ENCODE measurements at regions not wholly inside any gene's neighbourhood (a gene's known extent, or its start where the extent isn't known, plus 50 kb on each side); places are given as distances from the start of the nearest gene placed in this dataset.

DNA sequence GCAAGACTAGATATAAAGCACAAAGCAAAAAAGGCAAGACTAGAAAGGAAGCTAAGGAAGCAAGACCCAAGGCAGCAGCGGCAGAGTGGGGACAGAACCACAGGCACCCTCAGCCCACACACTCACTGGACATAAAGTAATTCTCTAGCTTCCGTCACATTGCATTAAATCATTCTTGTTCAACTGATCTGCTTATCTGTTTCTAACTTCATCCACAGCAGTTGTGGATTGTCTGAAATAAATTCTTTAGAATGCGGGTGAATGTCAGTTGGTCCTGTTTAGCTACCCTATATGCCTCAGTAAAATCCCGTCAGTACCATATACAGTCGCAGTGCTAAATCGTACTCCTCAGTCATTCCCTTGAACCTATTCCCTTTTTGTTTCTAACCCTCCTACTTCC, 183.2 kb upstream of the SLC39A10 start (continued):
- TF ChIP-seq, protein P1, sequence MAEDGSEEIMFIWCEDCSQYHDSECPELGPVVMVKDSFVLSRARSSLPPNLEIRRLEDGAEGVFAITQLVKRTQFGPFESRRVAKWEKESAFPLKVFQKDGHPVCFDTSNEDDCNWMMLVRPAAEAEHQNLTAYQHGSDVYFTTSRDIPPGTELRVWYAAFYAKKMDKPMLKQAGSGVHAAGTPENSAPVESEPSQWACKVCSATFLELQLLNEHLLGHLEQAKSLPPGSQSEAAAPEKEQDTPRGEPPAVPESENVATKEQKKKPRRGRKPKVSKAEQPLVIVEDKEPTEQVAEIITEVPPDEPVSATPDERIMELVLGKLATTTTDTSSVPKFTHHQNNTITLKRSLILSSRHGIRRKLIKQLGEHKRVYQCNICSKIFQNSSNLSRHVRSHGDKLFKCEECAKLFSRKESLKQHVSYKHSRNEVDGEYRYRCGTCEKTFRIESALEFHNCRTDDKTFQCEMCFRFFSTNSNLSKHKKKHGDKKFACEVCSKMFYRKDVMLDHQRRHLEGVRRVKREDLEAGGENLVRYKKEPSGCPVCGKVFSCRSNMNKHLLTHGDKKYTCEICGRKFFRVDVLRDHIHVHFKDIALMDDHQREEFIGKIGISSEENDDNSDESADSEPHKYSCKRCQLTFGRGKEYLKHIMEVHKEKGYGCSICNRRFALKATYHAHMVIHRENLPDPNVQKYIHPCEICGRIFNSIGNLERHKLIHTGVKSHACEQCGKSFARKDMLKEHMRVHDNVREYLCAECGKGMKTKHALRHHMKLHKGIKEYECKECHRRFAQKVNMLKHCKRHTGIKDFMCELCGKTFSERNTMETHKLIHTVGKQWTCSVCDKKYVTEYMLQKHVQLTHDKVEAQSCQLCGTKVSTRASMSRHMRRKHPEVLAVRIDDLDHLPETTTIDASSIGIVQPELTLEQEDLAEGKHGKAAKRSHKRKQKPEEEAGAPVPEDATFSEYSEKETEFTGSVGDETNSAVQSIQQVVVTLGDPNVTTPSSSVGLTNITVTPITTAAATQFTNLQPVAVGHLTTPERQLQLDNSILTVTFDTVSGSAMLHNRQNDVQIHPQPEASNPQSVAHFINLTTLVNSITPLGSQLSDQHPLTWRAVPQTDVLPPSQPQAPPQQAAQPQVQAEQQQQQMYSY (CRISPR knock-in tag; IDR thresholded peaks at IDR 0.05), result no peak
- no peak for TF ChIP-seq SMAD3 (CRISPR knock-in tag; IDR thresholded peaks at IDR 0.05; ENCODE audit: borderline replicate concordance)
- TF ChIP-seq, protein P2, sequence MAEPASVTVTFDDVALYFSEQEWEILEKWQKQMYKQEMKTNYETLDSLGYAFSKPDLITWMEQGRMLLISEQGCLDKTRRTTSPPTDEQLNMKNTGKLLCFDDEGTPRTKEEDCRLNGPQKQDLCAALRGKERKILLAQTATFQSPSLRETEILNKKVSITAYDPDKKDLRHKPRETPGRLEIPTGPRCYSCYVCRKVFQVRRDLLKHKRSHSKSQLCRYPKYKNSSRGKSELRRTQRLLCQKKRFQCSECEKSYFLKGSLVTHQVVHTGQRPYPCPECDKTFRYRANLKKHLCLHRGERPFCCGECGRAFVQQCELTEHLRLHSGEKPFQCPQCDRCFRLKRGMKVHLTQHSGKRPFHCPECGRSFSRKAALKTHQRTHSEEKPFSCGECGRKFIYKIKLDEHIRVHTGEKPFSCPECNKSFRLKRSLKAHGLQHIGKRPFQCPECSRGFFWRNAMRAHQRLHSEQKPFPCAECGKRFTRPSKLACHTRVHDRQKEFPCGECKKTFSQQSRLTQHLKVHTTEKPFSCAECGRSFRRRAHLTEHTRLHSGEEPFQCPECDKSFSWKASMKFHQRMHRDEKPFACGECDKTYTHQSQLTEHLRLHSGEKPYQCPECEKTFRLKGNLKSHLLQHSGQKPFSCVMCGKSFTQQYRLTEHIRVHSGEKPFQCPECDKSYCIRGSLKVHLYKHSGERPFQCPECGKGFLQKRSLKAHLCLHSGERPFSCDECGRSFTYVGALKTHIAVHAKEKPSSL (CRISPR knock-in tag; conservative IDR thresholded peaks at IDR 0.05), result no peak

DNA sequence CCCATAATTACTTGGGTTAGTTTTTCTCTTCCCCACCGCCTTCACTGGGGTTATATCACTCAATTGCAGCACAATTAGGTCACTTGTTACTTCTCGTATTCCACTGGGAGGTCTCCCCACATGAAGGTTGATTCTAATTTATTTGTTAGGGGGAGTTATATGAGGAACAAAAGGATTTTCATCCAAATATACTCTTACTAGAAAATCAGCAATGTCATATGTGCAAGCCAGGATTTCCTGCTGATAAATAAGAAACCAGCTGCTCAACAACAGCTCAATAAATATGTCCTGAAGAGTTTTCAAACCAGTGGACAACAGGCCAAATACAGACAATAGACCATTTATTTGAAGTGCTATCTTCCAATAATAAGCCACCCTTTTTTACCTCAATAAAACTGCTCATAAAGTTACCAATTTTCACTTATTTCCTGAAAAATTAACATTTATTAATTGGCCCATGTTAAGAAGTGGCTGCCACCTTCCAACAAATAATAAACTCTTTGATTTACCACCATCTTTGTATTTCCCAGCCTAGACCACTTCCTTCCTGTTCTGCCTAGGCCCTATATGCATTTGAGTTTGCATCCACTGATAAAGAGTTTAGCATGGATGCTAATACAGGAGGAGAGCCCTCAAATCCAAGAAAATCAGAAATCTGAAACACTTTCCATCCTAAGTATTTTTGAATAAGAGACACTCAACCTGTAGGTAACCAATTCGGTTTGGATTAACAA, 184.4 kb upstream of the SLC39A10 start:
- ChIA-PET CTCF (no interaction called here), POLR2A (no interaction called here)
- no peaks in the 10 kb centered on the region for H3K36me3 Mint-ChIP-seq
- TF ChIP-seq, protein P3, sequence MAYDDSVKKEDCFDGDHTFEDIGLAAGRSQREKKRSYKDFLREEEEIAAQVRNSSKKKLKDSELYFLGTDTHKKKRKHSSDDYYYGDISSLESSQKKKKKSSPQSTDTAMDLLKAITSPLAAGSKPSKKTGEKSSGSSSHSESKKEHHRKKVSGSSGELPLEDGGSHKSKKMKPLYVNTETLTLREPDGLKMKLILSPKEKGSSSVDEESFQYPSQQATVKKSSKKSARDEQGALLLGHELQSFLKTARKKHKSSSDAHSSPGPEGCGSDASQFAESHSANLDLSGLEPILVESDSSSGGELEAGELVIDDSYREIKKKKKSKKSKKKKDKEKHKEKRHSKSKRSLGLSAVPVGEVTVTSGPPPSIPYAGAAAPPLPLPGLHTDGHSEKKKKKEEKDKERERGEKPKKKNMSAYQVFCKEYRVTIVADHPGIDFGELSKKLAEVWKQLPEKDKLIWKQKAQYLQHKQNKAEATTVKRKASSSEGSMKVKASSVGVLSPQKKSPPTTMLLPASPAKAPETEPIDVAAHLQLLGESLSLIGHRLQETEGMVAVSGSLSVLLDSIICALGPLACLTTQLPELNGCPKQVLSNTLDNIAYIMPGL (CRISPR knock-in tag; IDR thresholded peaks at IDR 0.05), result no peak
- TF ChIP-seq, protein P4, sequence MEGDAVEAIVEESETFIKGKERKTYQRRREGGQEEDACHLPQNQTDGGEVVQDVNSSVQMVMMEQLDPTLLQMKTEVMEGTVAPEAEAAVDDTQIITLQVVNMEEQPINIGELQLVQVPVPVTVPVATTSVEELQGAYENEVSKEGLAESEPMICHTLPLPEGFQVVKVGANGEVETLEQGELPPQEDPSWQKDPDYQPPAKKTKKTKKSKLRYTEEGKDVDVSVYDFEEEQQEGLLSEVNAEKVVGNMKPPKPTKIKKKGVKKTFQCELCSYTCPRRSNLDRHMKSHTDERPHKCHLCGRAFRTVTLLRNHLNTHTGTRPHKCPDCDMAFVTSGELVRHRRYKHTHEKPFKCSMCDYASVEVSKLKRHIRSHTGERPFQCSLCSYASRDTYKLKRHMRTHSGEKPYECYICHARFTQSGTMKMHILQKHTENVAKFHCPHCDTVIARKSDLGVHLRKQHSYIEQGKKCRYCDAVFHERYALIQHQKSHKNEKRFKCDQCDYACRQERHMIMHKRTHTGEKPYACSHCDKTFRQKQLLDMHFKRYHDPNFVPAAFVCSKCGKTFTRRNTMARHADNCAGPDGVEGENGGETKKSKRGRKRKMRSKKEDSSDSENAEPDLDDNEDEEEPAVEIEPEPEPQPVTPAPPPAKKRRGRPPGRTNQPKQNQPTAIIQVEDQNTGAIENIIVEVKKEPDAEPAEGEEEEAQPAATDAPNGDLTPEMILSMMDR (IDR thresholded peaks at IDR 0.05), result no peak
- no peak for TF ChIP-seq RELA (CRISPR knock-in tag; IDR thresholded peaks at IDR 0.05; ENCODE audit: borderline replicate concordance)
- TF ChIP-seq JUN (CRISPR knock-in tag; IDR thresholded peaks at IDR 0.05), result no peak
- H3K9me3 Mint-ChIP-seq, result peaks cover 6% of the 10 kb centered on the region
- no peak overlapping the region for H3K27ac Mint-ChIP-seq
- H3K27me3 Mint-ChIP-seq (ENCODE audit: low read depth), result no peaks in the 10 kb centered on the region
- ATAC-seq, result no peak
- no peak overlapping the region for H3K4me3 Mint-ChIP-seq
- no peak for DNase-seq (ENCODE audit: low spot score)
- H3K4me1 Mint-ChIP-seq, result no peaks in the 10 kb centered on the region

DNA sequence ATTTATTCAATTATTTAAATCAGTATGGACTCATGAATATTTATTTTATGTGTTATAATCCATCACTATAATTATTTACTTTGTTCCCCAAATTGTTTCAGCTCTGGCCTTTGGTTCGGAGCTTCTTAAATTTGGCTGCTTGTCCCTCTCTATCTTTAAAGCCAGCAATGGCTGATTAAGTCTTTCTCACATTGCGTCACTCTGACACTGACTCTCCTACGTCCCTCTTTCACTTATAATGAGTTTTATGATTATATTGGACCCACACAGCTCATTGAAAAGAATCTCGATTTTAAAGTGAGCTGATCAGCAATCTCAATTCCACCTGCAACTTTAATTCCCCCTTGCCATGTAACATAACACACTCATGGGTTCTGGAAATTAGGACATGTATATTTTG, 185.2 kb upstream of the SLC39A10 start:
- ChIA-PET POLR2A (no interaction called here), CTCF (no interaction called here)
- DNase-seq (ENCODE audit: low spot score) (no peak), ATAC-seq (no peak)
- Mint-ChIP-seq H3K4me1 (no peaks in the 10 kb centered on the region), H3K36me3 (no peaks in the 10 kb centered on the region), H3K27ac (no peak overlapping the region), H3K27me3 (ENCODE audit: low read depth) (no peaks in the 10 kb centered on the region), H3K9me3 (peaks cover 4% of the 10 kb centered on the region; the same call in 1 of the 2 replicates), H3K4me3 (no peak overlapping the region)
- TF ChIP-seq TP53 (CRISPR knock-in tag; IDR thresholded peaks at IDR 0.05), result no peak
- TF ChIP-seq CREB1 (CRISPR knock-in tag; IDR thresholded peaks at IDR 0.05), result no peak
- TF ChIP-seq MYBL2 (CRISPR knock-in tag; IDR thresholded peaks at IDR 0.05), result no peak
- TF ChIP-seq, protein P5, sequence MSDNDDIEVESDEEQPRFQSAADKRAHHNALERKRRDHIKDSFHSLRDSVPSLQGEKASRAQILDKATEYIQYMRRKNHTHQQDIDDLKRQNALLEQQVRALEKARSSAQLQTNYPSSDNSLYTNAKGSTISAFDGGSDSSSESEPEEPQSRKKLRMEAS (CRISPR knock-in tag; IDR thresholded peaks at IDR 0.05), result no peak
- TF ChIP-seq, protein P6, sequence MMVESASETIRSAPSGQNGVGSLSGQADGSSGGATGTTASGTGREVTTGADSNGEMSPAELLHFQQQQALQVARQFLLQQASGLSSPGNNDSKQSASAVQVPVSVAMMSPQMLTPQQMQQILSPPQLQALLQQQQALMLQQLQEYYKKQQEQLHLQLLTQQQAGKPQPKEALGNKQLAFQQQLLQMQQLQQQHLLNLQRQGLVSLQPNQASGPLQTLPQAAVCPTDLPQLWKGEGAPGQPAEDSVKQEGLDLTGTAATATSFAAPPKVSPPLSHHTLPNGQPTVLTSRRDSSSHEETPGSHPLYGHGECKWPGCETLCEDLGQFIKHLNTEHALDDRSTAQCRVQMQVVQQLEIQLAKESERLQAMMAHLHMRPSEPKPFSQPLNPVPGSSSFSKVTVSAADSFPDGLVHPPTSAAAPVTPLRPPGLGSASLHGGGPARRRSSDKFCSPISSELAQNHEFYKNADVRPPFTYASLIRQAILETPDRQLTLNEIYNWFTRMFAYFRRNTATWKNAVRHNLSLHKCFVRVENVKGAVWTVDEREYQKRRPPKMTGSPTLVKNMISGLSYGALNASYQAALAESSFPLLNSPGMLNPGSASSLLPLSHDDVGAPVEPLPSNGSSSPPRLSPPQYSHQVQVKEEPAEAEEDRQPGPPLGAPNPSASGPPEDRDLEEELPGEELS (CRISPR knock-in tag; IDR thresholded peaks at IDR 0.05), result no peak
- TF ChIP-seq ATF1 (CRISPR knock-in tag; IDR thresholded peaks at IDR 0.05), result no peak
- TF ChIP-seq TEAD1 (CRISPR knock-in tag; IDR thresholded peaks at IDR 0.05), result no peak
- TF ChIP-seq GTF2I (CRISPR knock-in tag; conservative IDR thresholded peaks at IDR 0.05), result no peak
- TF ChIP-seq, protein P7, sequence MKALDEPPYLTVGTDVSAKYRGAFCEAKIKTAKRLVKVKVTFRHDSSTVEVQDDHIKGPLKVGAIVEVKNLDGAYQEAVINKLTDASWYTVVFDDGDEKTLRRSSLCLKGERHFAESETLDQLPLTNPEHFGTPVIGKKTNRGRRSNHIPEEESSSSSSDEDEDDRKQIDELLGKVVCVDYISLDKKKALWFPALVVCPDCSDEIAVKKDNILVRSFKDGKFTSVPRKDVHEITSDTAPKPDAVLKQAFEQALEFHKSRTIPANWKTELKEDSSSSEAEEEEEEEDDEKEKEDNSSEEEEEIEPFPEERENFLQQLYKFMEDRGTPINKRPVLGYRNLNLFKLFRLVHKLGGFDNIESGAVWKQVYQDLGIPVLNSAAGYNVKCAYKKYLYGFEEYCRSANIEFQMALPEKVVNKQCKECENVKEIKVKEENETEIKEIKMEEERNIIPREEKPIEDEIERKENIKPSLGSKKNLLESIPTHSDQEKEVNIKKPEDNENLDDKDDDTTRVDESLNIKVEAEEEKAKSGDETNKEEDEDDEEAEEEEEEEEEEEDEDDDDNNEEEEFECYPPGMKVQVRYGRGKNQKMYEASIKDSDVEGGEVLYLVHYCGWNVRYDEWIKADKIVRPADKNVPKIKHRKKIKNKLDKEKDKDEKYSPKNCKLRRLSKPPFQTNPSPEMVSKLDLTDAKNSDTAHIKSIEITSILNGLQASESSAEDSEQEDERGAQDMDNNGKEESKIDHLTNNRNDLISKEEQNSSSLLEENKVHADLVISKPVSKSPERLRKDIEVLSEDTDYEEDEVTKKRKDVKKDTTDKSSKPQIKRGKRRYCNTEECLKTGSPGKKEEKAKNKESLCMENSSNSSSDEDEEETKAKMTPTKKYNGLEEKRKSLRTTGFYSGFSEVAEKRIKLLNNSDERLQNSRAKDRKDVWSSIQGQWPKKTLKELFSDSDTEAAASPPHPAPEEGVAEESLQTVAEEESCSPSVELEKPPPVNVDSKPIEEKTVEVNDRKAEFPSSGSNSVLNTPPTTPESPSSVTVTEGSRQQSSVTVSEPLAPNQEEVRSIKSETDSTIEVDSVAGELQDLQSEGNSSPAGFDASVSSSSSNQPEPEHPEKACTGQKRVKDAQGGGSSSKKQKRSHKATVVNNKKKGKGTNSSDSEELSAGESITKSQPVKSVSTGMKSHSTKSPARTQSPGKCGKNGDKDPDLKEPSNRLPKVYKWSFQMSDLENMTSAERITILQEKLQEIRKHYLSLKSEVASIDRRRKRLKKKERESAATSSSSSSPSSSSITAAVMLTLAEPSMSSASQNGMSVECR (CRISPR knock-in tag; IDR thresholded peaks at IDR 0.05; ENCODE audit: borderline replicate concordance), result no peak

Measured in WTC11 (cell line).